ENCODE measurements at regions not wholly inside any gene's neighbourhood (a gene's known extent, or its start where the extent isn't known, plus 50 kb on each side); places are given as distances from the start of the nearest gene placed in this dataset.

- H3K27me3 Mint-ChIP-seq: peaks cover 0 to 5% of the 10 kb centered on the region in 2 donors
- no peak for DNase-seq (ENCODE audit: low spot score)
- no peaks in the 10 kb centered on the region for H3K4me1 Mint-ChIP-seq (ENCODE audit: low read depth in 2 of 2)
- no peak overlapping the region for H3K27ac Mint-ChIP-seq
- H3K36me3 Mint-ChIP-seq: no peaks in the 10 kb centered on the region
- H3K9me3 Mint-ChIP-seq: no peaks in the 10 kb centered on the region
- no peak for ATAC-seq
- H3K4me3 Mint-ChIP-seq: no peak overlapping the region
Measured at GRCh38 chr12:63064080-63064479, 86.9 kb downstream of the AVPR1A start.

GRCh38 chr12:63056649-63057048, 94.4 kb downstream of the AVPR1A start:
- no peak overlapping the region for H3K27ac Mint-ChIP-seq
- no peaks in the 10 kb centered on the region for H3K9me3 Mint-ChIP-seq

GRCh38 chr12:63052696-63053095, 98.3 kb downstream of the AVPR1A start:
- Mint-ChIP-seq H3K9me3 (peaks cover 3% of the 10 kb centered on the region), H3K4me1 (ENCODE audit: low read depth in 2 of 2) (no peaks in the 10 kb centered on the region), H3K4me3 (no peak overlapping the region), H3K27me3 (no peaks in the 10 kb centered on the region), H3K36me3 (no peaks in the 10 kb centered on the region), H3K27ac (no peak overlapping the region)
- no peak for DNase-seq (ENCODE audit: low spot score)
- no peak for ATAC-seq

More at GRCh38 chr12:63056649-63057048, 94.4 kb downstream of the AVPR1A start:
- DNase-seq (ENCODE audit: low spot score): no peak
- Mint-ChIP-seq H3K36me3 (no peaks in the 10 kb centered on the region), H3K27me3 (peaks cover 0 to 5% of the 10 kb centered on the region in 2 donors), H3K4me3 (no peak overlapping the region), H3K4me1 (ENCODE audit: low read depth in 2 of 2) (no peaks in the 10 kb centered on the region)
- no peak for ATAC-seq

- DNase-seq (ENCODE audit: low spot score): no peak
- no peaks in the 10 kb centered on the region for H3K27me3 Mint-ChIP-seq
- H3K27ac Mint-ChIP-seq: no peak overlapping the region
- no peaks in the 10 kb centered on the region for H3K4me1 Mint-ChIP-seq (ENCODE audit: low read depth in 2 of 2)
- no peaks in the 10 kb centered on the region for H3K36me3 Mint-ChIP-seq
- H3K4me3 Mint-ChIP-seq: no peak overlapping the region
- peaks cover 3% of the 10 kb centered on the region for H3K9me3 Mint-ChIP-seq
- ATAC-seq: no peak
Measured at GRCh38 chr12:63047146-63047545, 103.9 kb downstream of the AVPR1A start.

GRCh38 chr12:63045020-63045860, 105.8 kb downstream of the AVPR1A start:
- Mint-ChIP-seq H3K4me1 (ENCODE audit: low read depth in 2 of 2) (no peaks in the 10 kb centered on the region), H3K36me3 (no peaks in the 10 kb centered on the region), H3K9me3 (peaks cover 3% of the 10 kb centered on the region), H3K27ac (no peak overlapping the region), H3K27me3 (no peaks in the 10 kb centered on the region), H3K4me3 (no peak overlapping the region)
- ATAC-seq: no peak
- DNase-seq (ENCODE audit: low spot score): no peak

- no peaks in the 10 kb centered on the region for H3K27me3 Mint-ChIP-seq
- H3K9me3 Mint-ChIP-seq: peaks cover 3% of the 10 kb centered on the region
- H3K36me3 Mint-ChIP-seq: no peaks in the 10 kb centered on the region
- ATAC-seq (no peak), DNase-seq (ENCODE audit: low spot score) (no peak)
- H3K4me1 Mint-ChIP-seq (ENCODE audit: low read depth in 2 of 2): no peaks in the 10 kb centered on the region
- no peak overlapping the region for H3K4me3 Mint-ChIP-seq
- H3K27ac Mint-ChIP-seq: no peak overlapping the region
Measured at GRCh38 chr12:63042646-63043045, 107.7 kb upstream of the PPM1H start.

- H3K27me3 Mint-ChIP-seq: no peaks in the 10 kb centered on the region
- H3K4me1 Mint-ChIP-seq (ENCODE audit: low read depth in 2 of 2): no peaks in the 10 kb centered on the region
- no peaks in the 10 kb centered on the region for H3K36me3 Mint-ChIP-seq
- ATAC-seq: no peak
- DNase-seq (ENCODE audit: low spot score): no peak
- peaks cover 7% of the 10 kb centered on the region for H3K9me3 Mint-ChIP-seq
- no peak overlapping the region for H3K27ac Mint-ChIP-seq
- H3K4me3 Mint-ChIP-seq: no peak overlapping the region
Measured at GRCh38 chr12:63041601-63042000, 106.7 kb upstream of the PPM1H start.

- ATAC-seq: no peak
- no peak overlapping the region for H3K4me3 Mint-ChIP-seq
- no peaks in the 10 kb centered on the region for H3K36me3 Mint-ChIP-seq
- no peaks in the 10 kb centered on the region for H3K4me1 Mint-ChIP-seq (ENCODE audit: low read depth in 2 of 2)
- peaks cover 7% of the 10 kb centered on the region for H3K9me3 Mint-ChIP-seq
- no peak overlapping the region for H3K27ac Mint-ChIP-seq
- DNase-seq (ENCODE audit: low spot score): no peak
- H3K27me3 Mint-ChIP-seq: no peaks in the 10 kb centered on the region
Measured at GRCh38 chr12:63040526-63041220, 105.7 kb upstream of the PPM1H start.

- Mint-ChIP-seq H3K4me1 (ENCODE audit: low read depth in 2 of 2) (no peaks in the 10 kb centered on the region), H3K4me3 (no peak overlapping the region)
Measured at GRCh38 chr12:63038713-63039100, 103.8 kb upstream of the PPM1H start.

GRCh38 chr12:63037746-63038712, 103.1 kb upstream of the PPM1H start:
- Mint-ChIP-seq H3K4me3 (no peak overlapping the region), H3K36me3 (no peaks in the 10 kb centered on the region), H3K4me1 (ENCODE audit: low read depth in 2 of 2) (no peaks in the 10 kb centered on the region), H3K27me3 (no peaks in the 10 kb centered on the region), H3K27ac (no peak overlapping the region), H3K9me3 (peaks cover 7% of the 10 kb centered on the region)
- DNase-seq (ENCODE audit: low spot score): no peak
- ATAC-seq: no peak

More at GRCh38 chr12:63038713-63039100, 103.8 kb upstream of the PPM1H start:
- H3K27me3 Mint-ChIP-seq: no peaks in the 10 kb centered on the region
- no peak for ATAC-seq
- H3K27ac Mint-ChIP-seq: no peak overlapping the region
- no peaks in the 10 kb centered on the region for H3K36me3 Mint-ChIP-seq
- no peak for DNase-seq (ENCODE audit: low spot score)
- H3K9me3 Mint-ChIP-seq: peaks cover 7% of the 10 kb centered on the region

- Mint-ChIP-seq H3K9me3 (peaks cover 7% of the 10 kb centered on the region), H3K4me3 (no peak overlapping the region), H3K27ac (no peak overlapping the region), H3K36me3 (no peaks in the 10 kb centered on the region), H3K4me1 (ENCODE audit: low read depth in 2 of 2) (no peaks in the 10 kb centered on the region), H3K27me3 (no peaks in the 10 kb centered on the region)
- DNase-seq (ENCODE audit: low spot score) (no peak), ATAC-seq (no peak)
Measured at GRCh38 chr12:63036974-63037335, 102.0 kb upstream of the PPM1H start.

GRCh38 chr12:63036216-63036973, 101.4 kb upstream of the PPM1H start:
- ATAC-seq (no peak), DNase-seq (ENCODE audit: low spot score) (no peak)
- Mint-ChIP-seq H3K27ac (no peak overlapping the region), H3K27me3 (no peaks in the 10 kb centered on the region), H3K9me3 (peaks cover 9% of the 10 kb centered on the region), H3K4me1 (ENCODE audit: low read depth in 2 of 2) (no peaks in the 10 kb centered on the region), H3K36me3 (no peaks in the 10 kb centered on the region), H3K4me3 (no peak overlapping the region)

GRCh38 chr12:63034601-63035000, 99.7 kb upstream of the PPM1H start:
- no peak for ATAC-seq

More at GRCh38 chr12:63034601-63035000, 99.7 kb upstream of the PPM1H start:
- Mint-ChIP-seq H3K4me3 (no peak overlapping the region), H3K27ac (no peak overlapping the region), H3K36me3 (no peaks in the 10 kb centered on the region), H3K9me3 (peaks cover 10% of the 10 kb centered on the region), H3K4me1 (ENCODE audit: low read depth in 2 of 2) (no peaks in the 10 kb centered on the region), H3K27me3 (no peaks in the 10 kb centered on the region)
- no peak for DNase-seq (ENCODE audit: low spot score)
